NCI-H2196 (cell line): ENCODE measurements at regions not wholly inside any gene's neighbourhood (a gene's known extent, or its start where the extent isn't known, plus 50 kb on each side); places are given as distances from the start of the nearest gene placed in this dataset.

Source experiments
- DNase-seq: peaks from one replicate; lab custom pipeline; 2025; ENCODE audit not compliant: unreplicated experiment; lab: John Stamatoyannopoulos, UW

DNA sequence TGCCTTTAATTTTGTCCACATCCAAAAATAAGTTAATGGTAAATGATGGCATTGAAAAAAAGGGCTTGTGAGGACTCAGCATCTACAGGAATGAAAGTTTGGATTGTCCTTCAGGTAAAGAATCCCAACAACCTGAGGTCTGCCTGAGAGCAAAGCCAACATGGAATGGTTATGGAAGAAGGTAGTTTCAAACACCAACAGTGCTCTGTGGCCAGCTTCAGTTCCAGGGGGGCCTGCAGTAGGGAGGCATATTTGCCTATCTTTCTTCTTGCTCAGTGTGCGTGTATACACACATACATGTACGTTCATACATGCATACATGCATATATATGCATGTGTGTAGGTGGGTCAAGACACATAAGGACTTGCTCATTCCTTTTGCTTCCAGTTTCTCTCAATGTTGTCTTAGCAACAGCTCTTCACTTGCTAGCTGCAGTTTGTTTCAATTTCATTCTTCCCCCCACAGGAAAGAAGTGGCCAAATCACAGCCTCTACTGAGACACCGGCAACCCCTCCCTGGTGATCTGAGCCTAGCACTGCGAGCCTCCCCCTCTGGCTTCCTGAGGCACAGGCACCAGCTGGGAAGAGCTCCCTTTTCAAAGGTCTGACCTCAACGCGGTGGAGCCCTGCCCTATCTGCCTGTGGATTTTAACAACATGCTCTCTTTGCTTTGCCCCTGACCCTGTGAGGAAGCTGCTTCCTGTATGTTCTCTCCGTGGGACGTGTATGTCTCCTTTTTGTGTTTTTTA is 146.2 kb downstream of the KLF13 start:
- no peak for DNase-seq

DNA sequence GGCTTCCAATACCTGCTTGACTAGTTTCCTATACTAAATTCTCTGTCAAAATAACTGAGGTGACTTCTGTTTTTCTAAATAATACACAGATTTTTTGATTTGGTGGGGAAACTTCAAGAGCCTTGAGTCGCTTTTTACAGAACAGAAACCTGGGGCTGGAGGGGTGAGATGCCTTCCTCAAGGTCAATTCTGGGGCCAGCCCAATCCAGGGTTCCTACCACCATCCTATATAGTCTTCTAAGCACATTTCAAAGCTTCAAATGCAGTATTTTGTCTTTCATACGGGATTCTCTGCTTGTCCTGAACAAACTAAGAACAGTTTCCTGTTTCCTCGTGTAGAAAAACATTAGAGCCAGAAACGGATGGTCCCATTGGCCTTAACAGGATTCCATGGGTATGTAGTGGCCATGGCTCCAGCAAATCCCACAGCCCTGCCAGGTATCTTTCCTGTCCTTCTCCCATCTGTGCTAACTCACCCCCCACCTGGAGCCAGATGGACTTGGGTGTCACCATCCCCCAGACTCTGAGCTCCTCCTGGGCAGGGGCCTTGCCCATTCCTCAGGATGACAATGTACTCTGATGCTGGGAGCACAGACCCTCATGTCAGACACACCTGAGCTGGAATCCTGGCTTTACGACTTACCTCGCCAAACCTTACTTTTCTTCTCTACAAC is 146.9 kb downstream of the KLF13 start:
- DNase-seq: no peak

DNA sequence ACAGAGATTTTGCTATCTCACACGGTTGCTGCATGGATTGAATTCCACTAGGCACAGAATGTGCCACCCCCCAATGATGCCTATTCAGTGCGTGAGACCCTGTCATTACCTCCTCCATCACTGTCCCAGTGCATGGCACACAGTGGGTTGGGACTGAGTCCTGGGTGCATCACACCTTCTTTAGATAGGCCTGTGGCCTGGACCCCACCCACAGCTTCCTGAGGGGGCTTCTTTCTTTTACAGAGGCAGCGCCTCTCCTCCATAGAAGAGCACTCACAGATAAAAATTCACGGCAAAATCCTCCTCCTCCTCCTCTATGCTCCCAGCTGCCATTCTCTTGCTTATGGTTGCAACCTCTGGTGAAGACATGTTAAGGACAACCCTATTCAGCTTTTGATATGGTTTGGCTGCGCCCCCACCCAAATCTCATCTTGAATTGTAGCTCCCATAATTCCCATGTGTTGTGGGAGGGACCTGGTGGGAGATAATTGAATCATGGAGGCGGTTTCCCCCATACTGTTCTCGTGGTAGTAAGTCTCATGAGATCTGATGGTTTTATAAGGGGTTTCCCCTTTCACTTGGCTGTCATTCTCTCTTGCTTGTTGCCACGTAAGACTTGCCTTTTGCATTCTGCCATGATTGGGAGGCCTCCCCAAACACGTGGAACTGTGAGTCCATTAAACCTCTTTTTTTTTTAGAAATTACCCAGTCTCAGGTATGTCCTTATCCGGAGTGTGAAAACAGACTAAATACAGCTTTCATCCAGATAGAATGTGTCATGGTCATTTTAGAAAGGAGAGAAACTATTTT is 147.6 kb downstream of the KLF13 start:
- no peak for DNase-seq

DNA sequence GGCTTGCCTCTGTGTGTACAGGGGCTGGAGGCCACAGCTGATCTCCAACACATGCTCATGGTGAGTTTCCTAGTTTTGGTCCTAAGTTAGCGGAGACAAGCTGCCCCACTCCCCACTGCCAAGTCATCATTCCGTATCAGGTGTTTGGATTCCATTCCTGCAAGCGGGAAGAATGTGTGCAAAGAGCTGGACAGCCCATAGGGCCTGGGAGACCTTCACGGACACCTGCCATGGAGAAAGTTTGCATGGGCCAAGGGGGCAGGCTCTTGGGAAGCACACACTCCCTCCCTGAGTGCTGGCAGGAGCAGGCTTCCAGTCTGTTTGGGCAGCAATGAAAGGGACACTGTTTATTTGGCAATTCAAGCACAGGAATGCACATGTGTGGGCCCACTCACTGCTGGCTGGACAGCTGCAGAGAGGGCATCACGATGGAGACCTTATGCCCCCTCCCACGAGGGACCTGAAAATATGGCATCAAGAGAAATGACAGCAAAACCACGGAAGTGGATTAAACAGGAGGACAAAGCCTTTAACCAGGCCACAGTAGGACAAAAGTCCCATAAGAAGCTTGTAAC is 149.7 kb downstream of the KLF13 start:
- DNase-seq: no peak

DNA sequence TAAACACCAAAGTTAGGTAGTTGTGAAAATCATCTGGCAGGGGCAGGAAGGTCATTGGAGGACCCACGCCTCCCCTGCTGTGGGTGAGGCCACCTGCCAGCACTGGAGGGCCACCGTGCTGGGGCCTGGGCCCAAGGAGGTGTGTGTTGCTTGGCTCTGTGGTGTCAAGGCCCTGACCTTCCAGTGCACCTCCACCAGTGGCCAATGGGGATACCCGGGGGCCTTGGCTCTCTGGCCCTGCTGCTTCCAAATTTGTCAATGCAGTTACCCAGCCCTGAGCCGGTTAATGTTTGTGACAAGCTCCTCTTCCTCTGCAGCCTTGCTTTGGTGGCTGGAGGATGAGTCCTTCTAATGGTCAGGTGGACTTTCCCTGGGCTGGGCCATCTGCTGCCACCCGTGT is 150.2 kb downstream of the KLF13 start:
- no peak for DNase-seq

DNA sequence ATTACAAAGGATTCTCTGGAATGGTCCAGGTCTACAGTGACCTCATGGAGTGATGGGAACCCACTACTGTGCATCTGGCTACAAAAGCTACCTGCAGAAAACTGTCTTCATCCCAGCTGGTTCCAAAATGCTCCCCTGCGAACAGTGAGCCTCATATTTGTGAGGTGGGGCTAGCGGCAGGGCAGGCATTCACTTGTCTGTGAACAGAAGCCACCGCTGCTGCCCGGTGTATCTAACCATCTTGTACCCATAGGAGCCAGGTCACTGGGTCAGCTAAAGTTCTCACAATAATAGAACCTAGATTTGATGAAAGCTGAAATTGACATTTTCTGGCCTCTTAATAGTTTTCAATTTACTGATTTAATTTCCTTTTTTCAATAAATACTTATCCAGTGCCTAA is 150.7 kb downstream of the KLF13 start:
- no peak for DNase-seq

DNA sequence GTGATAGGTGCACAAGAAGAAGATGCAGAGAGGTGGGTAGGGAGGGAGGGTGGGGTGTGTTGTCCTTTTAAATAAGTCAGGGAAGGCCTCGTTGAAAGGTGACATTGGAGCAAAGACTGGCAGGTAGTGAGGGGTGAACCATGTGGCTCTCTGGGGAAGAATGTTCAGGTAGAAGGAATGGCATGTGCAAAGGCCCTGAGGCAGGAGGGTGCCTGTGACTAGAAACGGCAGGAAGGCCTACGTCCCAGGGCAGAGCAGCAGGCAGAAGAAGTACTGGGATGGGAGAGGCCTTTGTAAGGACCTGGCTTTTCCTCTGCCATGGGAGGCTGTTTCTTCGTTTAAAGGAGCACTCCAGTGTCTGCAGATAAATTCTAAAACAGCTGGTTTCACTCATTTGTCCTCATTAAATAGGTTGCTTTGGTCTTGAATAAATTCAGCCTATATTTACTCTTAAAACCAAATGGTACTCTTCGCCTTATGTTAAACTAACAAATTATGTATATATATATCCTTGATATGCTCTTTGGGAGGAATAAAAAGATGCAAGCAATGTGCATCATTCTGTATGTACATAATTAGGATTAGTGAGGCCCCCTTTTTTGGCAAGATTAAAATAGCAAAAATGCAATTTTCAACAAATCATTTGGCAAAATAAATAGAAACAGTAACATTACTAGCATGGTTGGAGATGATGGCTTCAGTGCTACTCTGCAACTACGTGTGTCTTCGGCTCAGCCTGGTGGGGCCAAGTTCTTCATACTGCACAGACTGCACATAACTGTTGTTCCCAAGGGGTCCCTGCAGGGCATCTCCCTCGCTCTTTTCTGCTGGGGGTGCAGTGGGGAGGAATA is 151.4 kb downstream of the KLF13 start:
- DNase-seq: no peak

DNA sequence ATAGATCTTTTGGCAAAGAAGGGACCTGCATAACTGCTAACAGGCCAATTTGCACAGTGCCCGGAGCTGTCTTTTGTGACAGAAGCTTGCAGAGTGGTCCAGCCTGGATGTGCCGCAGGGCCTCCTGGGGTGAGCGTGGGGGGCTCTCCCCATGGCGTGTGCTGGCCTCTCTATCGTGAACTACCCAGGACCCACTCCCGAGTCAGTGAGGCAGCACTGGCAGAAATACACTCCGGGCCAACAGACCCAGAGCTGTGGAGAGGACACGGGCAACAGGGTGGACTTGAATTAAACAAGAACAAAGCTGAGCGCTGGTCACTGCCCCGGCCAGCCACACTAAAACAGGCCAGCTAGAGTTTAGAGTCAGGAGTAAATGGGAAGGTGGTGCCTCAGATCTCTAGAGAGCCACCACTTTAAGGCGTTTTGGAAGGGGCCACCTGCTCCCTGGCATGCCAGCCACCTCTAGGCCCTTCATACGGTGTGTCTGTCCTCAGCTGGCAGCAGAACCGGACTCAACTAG is 152.1 kb downstream of the KLF13 start:
- no peak for DNase-seq

DNA sequence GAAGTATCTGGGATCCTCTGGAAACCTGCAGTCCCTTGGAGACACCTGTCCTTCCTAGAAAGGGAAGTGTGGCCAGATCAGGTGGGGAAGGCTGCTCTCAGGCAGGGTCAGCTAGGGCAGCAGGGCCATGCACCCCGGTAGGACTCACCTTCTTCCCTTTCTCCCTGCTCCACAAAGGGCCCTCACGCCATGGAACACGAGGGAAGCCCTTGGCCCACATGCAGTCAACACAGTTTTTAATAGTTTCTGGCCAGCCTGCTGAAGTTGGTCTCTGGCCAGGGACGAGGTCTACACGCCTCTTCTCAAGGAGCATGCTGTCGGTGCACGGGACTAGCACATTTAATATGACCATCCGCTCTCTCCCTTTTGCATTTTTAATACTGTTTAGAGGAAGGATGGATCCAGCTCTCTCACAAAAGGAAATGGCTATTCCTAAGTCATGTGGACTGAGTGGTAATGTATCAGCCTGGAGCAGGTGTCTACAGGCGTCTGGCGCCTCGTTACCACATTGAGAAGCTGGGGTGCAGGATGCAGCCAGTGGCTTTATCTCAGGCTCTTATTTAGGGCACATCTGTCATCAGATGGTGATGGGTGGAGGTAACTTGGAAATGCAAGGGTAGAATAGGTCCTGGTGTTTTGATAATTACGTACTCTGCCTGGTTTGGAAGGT is 153.9 kb downstream of the KLF13 start:
- DNase-seq: no peak

DNA sequence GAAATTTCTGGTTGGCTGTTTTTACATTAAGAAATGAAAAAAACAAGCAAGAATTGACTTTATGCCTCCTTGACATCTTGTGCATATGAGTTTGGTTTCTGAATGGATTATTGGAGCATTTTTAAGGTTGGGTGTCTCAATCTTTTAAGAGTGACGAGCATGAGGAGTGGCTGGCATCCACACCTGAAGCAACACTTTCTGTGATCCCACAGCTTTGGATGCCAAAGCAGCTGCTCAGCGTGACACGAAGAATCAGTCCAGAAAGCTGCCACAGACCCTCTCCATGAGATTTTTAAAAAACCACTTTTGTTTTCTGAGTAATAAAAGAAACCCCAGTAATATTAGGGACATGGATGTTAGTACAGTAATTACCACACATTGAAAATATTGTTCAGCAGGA is 154.5 kb downstream of the KLF13 start:
- no peak for DNase-seq

DNA sequence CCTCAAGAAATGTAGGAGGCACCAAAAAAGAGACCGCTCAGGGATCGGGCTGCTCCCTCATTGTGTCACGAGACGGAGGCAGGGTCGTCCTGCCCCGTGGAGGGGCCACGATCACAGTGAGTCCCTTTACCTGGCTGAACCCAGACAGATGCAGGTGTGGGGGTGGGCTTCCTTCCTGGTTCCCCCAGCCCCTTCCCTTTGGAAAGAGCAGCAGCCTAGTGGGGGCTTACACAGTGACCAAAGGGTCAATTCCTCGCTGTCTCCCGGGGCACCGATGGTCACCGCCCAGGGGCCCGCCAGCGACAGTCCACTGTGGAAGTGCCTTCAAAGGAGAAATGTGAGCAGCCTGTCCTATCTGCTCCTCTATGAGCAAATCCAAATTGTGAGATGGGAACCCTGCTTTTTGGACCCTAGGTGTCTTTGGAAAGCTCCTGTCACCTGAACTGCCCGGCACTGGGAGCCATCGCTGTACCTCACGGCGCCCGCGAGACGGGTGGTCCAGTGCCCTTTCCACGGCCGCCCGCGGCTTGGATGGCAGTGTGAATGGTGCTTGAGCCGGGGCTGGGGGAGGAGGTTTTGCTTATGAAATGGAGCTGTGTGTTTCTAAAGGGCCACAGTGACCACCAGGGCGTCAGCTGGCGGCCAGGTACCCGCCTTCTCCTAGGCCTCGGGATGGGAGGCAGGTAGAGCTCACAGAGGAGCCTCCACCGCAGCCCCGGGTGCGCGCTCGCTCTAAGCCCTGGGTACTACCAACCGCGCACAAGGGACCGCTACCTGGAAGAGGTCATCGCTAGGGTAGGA is 155.7 kb downstream of the KLF13 start:
- DNase-seq: no peak

DNA sequence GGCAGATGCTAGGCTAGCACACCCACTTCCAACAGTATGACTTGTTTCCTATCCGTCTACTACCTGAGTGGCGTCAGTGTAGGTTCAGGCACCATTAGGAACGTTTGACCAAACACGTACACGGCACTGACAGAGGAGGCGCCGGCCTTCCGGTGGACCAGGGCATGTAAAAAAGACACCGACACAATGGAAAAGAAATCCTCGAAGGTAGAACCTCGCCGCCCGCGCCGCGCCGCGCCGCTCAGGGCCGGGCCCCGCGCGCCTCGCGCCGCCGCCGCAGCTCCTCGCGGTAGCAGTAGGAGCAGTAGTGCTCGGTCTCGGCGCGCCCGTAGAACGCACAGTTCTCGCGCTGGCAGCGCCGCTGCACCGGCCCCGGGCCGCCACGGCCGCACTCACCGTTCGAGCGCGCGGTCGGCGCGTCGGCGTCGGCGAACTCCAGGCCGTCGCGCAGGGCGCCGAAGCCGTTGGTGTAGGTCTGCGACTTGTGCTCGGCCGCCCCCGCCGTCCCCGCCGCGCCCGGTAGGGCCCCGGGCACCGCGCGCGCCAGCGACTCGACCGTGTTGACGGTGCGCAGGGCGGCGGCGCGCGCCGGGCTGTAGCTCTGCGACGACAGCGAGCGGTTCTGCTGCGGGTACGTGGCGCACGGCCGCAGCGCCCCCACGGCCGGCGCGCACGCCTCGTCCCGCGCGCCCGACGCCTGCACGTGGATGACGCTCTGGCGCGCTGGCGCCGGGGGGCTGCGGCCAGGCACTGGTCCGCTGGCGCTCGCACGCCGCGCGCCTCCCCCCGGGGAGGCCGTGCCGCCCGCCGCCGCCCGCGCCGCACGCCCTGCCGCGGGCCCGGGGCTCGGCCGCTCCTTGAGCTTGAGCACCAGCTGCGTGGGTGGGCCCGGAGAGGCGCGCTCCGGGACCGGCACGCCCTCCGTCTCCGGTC is 156.7 kb downstream of the KLF13 start:
- no peak for DNase-seq

DNA sequence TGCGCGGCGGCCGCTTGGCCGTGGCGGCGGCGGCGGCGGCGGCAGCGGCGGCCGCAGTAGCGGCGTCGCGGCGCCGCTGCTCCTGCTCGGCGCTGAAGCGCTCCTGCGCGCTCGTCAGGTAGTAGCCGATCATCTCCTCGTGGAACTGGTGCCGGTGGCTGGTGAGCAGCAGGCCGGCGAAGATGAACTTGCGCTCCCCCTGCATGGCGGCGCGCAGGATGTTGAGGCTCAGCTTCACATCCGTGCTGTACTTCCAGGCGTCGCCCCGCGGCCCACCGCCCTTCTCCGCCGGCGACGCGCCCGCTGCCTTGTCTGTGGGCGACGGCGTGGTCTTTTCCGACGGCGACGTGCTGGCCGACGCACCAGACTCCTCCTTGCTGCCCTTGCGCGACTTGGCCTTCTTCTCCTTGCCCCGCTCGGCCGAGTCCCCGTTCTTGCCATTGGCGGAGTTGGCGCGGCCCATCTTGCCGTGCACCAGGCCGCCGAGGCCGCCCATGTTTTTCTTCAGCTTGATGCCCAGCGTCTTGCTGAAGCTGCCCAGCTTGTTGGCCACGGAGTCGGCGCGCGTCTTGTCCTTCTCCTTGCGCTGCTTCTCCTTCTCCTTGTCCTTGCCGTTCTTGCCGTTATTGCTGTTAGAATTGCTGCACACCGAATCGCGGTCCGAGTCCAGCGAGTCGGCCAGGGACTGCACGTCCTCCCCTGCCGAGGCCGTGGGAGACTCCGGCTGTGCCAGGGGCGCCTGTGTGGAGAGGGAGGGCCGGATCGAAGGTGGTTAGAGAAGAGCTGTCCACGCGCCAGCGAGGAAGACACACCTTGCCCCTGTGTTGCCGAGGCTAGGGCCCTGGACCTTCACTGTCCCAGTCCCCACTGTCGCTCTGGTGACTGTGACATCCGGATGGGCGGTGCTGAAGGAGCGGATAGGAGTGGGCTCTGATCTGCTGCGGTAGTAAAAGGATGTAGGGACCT is 157.6 kb downstream of the KLF13 start:
- DNase-seq: no peak

DNA sequence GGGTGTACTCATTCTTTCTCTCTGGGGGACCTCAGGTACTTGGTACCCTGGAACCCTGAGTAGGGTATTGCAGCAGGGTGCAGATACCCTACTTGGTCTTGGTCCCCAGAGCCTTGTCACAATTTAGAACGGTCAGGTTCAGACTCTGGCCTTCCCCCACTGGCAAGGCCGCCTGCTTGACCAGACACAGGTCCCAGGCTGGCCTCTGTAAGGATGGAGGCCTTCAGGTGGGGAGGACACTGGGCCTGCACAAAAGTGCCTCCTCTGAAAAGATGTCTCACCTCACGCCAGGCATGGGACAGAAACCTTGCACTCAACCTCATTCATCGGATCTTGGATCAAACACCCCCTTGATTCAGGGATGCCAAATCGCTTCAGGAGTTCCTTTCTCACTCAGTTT is 158.4 kb downstream of the KLF13 start:
- DNase-seq: no peak

DNA sequence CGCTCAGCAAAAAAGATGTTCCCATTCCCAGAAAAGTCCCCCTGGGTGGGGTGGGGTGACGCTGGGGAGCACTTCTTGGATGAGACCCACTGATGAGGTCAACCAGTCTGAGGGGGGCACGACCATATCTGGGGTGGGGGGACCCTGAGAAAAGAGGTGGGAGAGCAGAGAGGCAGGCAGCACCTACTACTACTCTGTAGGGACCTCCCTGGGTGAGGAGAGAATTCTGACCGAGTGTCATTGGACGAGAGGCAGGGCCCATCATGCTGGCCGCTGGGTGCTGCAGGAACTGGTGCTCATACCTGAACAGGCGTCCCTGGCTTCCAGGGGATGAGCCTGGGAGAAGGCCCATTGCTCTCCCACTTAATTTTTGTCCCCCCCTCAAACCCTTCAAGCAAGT is 158.8 kb downstream of the KLF13 start:
- DNase-seq: no peak

DNA sequence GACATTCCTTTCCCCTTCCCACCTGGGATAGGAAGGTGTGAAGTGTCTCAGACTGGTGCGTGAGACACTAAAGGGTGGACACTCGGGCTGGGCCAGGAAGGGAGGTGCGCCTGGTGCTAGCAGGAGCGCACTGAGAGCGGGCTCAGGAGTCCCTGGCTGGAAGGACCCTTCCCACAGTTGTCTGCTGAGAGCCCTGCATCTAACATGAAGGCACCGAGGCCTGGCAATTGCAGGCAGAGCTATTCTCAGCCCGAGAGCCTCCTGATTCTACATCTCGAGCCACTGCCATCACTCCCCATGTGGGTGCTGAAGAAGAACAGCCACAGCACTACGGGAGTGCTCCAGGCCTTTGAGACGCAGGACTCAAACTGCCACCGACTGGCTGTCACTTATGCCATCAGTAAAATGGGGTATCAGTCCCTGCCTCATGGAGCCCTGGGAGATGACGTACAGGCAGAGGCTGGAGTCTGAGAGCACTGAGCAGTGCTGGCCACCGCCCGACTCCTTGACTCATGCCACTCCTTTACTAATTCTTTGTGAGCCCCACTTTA is 159.4 kb downstream of the KLF13 start:
- DNase-seq: no peak

DNA sequence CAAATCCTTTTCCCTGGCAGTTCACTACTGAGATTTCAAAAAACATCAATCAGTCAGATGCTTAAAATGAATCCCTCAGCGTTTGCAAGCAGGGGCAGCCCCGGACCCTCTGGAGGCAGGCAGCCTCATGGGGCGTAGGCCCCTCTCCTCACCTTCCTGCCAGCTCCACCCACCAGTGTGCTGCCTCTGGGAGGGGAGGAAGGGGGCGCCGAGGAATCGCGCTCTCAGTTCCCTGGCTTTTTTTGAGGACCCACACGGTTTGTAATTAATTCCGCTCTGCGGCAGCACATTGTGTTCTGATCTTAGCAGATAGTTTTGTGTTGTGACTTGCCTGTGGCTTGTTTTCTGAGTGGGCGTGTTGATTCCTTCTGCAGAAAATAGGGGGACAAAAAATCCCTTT is 159.9 kb downstream of the KLF13 start:
- DNase-seq: no peak
